GM12872 (cell line): ENCODE measurements at regions not wholly inside any gene's neighbourhood (a gene's known extent, or its start where the extent isn't known, plus 50 kb on each side); places are given as distances from the start of the nearest gene placed in this dataset.

Experiments
- CTCF ChIP-seq: IDR thresholded peaks from 3 replicates; pipeline ENCODE4 v1.5.1; 2011; ENCODE audit warnings: low read depth, mild to moderate bottlenecking, low read length, moderate library complexity; ENCODE audit not compliant: insufficient read depth

GRCh38 chr6:11387707-11388430 is 149.7 kb upstream of the TMEM170B start:
- no peak for TF ChIP-seq CTCF

GRCh38 chr6:11386726-11387125 is 150.8 kb upstream of the TMEM170B start:
- no peak for TF ChIP-seq CTCF

- TF ChIP-seq CTCF = no peak
Measured at GRCh38 chr6:11386323-11386722, 151.2 kb upstream of the TMEM170B start.

GRCh38 chr6:11384531-11385309 is 152.3 kb upstream of the NEDD9 start:
- no peak for TF ChIP-seq CTCF

GRCh38 chr6:11381801-11382513 is 149.5 kb upstream of the NEDD9 start:
- TF ChIP-seq CTCF = no peak

- no peak for TF ChIP-seq CTCF
Measured at GRCh38 chr6:11380969-11381744, 148.7 kb upstream of the NEDD9 start.

GRCh38 chr6:11380549-11380948 is 148.1 kb upstream of the NEDD9 start:
- TF ChIP-seq CTCF = no peak
